NCI-H2227 treated with DMSO at 0.1 percent for 48 hours (cell line): ENCODE measurements at regions not wholly inside any gene's neighbourhood (a gene's known extent, or its start where the extent isn't known, plus 50 kb on each side); places are given as distances from the start of the nearest gene placed in this dataset.

Source experiments
- DNase-seq: peaks from one replicate; lab custom pipeline; 2025; lab: John Stamatoyannopoulos, UW

DNA sequence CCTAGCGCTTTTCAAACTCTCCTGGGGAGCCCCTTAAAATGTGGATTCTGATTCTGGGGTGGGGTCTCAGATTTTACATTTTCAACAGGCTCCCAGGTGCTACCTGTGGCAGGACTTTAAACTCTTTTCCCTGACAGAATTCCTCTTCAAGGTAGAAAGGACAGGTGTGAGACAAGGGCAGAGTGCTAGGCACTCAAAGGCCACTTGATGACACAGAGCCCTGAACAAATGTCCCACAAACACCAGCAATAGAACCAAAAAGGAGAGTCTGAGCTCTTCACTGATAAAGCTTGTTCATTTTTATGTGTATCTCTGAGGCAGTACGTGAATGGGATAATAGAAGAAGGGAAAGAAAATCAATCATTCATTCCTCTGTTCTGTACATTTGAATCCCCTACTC is 77.7 kb upstream of the PELI1 start:
- DNase-seq: no peak

- DNase-seq: no peak
Observed at GRCh38 chr2:64222351-64222750, 78.1 kb upstream of the PELI1 start.

GRCh38 chr2:64223055-64223454 is 78.8 kb upstream of the PELI1 start:
- no peak for DNase-seq

DNA sequence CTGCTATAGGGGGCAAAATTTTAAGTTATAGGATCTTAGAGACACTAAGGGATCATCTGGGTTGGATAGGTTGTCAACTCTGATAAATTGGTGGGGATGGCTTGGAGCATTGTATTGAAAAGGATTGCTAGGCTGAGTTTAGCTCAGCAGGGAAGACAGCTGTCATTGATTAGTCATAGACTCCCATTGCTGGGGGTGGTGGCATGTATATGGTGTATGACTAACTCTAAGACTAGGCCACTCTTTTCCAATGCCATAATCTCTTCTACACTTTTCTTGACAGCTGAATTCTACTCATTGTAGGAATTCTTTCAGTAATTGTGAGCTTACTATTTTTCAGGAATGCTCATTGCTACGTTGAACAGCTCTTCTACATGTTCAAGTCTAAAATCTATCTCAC is 81.3 kb upstream of the PELI1 start:
- no peak for DNase-seq

DNA sequence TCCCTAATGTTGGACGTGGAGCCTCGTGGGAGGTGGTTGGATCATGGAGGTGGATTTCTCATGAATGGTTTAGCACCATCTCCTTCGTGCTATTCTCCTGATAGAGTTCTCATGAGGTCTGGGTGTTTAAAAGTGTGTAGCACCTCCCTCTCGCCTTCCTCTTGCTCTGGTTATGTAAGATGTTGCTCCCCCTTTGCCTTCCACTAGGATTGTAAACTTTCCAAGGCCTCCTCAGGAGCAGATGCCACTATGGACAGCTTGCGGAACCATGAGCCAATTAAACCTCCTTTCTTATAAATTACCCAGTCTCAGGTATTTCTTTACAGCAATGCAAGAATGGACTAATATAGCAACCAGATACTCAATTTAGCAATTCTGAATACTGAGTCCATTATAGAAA is 82.4 kb upstream of the PELI1 start:
- DNase-seq: no peak

GRCh38 chr2:64227603-64228125 is 83.4 kb upstream of the PELI1 start:
- DNase-seq: peak; percentile 50

DNA sequence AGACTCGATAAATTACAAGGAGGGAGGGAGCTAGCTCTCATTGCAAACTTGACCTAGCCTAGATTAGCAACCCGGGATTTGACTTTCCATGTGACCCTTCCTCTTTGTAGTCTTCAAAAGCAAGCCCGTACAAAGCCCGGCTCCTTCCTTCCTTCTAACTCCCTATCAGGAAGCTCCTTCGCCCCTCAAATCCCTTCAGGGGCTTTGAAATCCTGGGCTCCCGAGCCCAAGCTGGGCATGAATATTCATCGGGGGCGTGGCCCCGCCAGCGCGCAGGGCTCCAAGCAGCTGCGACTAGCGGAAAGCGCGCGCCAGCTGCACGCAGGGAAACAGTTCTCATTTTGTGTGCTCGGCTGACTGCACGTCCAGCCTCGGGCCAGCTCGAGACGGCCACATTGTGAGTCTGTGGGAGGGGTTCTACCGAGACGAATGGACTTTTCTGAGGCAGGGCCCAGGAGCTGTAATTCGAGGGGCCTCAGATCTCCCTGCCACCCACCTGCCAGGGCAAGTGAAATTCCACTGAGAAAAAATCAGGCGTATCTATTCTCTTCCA is 84.0 kb upstream of the PELI1 start:
- peak; percentile 99 for DNase-seq

GRCh38 chr2:64228918-64229317 is 84.7 kb upstream of the PELI1 start:
- no peak for DNase-seq

- no peak for DNase-seq
Observed at GRCh38 chr2:64230540-64230939, 86.3 kb upstream of the PELI1 start.

DNA sequence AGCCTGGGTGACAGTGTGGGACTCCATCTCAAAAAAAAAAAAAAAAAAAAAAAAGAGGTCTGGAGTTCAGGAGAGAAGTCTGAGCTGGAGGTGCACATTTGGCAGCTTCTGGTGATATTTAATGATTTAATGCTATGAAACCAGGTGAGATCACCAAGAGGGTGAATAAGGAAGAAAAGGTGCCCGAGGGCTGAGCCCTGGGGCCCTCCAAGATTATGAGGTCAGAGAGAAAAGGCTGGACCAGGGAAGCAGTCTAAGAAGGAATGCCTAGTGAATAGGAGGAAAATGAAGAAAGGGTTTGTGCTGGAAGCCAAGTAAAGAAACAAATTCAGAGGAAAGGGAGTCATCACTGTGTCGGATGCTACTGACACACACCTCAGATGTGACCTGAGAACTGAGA is 88.0 kb upstream of the PELI1 start:
- no peak for DNase-seq

- DNase-seq: no peak
Observed at GRCh38 chr2:64233376-64233922, 89.2 kb upstream of the PELI1 start.

GRCh38 chr2:64234150-64234549 is 89.9 kb upstream of the PELI1 start:
- DNase-seq: no peak

DNA sequence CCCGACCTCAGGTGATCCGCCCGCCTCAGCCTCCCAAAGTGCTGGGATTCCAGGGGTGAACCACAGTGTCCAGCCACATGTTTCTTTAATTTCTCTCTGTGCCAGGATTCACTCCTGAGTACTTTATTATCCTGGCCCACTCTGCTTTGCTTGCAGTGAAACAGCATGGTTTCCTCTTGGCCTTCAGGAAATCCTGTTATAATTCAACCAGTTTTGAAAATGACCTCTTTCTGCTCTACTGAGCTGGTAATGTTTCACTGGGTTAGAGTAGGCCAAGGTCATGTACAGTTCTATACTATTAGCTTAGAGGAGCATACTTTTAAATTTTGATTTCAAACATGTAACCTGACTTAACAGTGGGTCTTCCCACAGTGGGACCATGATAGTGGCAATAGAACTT is 90.6 kb upstream of the PELI1 start:
- no peak for DNase-seq

DNA sequence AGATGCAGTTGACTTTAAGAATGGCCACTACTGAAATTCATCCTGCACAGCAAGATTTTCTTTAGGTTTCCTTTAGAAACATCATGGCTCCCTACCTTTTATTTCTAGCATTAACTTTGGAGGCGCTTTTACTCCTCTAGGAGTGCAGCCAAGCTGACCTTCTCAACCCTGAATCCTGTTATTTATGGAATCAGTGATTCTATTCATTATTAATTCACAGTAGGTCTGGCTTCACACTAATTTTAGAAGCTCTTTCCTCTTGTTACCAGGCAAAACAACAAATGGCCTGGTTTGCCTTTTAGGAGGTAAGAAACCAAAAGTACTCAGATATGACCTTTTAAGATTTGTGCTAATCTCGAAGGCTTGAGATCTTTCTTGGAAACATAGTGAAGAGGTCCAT is 93.0 kb upstream of the PELI1 start:
- DNase-seq: no peak

- DNase-seq: no peak
Observed at GRCh38 chr2:64238799-64239198, 94.6 kb upstream of the PELI1 start.

GRCh38 chr2:64243081-64244036 is 99.1 kb upstream of the PELI1 start:
- no peak for DNase-seq

DNA sequence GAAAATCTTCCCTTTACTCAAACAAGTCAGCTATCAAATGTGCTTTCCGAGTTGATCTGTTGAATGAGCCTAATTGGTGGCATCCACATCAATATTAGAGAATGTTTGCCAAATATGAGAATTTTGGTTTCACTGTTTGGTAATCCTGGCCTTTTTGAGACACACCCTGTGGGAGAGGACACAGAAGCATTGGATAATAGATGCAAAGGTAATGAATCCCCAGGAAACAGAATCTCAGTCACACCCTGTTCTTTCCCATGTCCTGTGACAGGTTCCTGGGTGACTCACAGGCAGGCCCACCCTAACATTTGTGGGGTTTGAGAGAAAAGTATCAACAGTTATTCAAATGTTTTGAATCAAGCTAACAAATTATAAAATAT is 99.8 kb upstream of the PELI1 start:
- no peak for DNase-seq

- DNase-seq: no peak
Observed at GRCh38 chr2:64245631-64246030, 101.4 kb upstream of the PELI1 start.

DNA sequence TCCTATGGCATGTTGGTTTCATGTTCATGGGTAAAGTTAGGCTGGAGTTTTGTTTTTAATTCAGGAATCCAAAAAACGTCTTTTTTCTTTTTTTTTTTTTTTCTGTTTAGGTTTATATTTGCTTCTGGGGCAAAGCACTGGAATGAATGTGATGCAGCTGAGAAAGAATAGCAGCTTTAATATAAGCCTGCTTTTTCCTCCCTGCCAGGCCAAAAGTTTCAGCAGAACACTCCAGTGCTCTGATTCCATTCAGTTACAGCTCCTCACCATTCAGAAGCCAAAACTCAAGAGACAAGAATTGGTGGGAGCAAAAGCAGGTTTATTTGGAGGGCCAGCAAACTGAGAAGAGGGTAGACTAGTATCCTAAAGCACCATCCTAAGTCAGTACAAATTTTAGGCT is 102.7 kb upstream of the PELI1 start:
- no peak for DNase-seq

- no peak for DNase-seq
Observed at GRCh38 chr2:64249426-64249825, 105.2 kb upstream of the PELI1 start.

DNA sequence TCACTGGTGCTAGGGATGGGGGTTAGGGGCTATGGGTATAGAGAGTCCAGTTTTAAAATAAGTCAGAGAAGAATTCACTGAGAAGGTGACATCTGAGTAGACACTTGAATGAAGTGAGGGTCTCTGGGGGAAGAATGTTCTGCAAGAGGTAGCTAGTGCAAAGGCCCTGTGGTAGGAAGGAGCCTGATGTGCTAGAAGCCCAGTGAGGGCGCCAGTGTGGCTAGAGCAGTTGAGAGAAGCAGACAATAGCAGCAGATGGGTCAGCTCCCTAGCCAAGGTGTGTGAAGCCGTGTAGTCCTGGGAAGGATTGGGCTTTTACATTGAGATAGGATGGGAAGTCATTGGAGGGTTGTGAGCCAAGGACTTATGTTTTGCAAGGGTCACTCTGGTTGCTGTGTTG is 105.8 kb upstream of the PELI1 start:
- no peak for DNase-seq

DNA sequence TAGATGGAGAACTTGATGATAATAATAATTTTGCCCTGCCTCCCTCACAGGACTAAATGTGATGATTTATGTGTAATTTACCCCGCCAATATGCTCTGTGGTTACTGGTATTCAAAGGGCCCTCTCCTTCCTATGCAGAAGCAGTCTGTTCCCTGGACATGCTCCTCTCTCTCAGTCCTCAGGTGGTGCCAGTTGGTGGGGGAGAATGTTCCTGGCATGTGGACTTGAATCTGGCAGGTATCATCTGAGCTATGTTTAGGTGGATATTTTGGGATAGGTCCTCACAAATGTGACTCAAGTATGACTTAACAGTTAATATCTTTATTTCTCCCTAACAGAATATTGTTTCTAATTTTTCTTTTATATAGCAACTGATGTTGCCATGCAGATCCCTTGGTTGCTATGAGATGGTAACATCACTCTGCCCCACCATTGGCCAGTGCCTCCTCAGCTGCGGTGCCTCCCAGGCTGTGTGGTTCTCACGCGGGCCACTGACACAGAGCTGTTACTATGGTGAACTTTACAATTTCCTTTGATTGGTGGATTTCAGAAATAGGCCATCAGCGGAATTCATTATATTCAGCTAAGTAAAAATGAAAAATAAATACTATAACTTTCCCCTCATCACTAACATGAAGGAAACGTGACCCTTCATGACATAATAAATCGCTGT is 106.7 kb upstream of the PELI1 start:
- no peak for DNase-seq
